ELF-1 (cell line): ENCODE measurements at regions not wholly inside any gene's neighbourhood (a gene's known extent, or its start where the extent isn't known, plus 50 kb on each side); places are given as distances from the start of the nearest gene placed in this dataset.
A peak's percentile ranks its signal among the peaks of the same experiment; 100 is the strongest.

Experiments used
- DNase-seq: peaks from one replicate; pipeline ENCODE4 v3.0.0-alpha.2; 2016; ENCODE audit warnings: low read depth, low spot score

DNA sequence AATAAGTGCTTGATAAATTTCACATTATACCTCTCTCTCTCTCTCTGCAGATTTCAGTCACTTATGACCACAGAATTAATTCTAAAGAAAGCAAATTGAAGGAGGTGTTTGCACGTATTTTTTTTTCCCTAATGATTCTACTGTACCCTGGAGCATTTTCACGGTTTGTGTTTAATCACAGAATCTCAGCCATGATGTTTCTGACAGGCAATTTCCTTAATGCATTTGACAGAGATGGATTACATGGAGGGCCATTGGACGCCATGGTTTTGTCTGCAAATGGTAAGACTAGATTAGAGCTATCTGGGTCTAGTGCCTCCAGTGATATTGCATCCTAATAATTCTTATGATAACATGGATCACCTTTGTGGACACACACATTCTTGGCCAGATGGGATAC is 147.5 kb upstream of the RBFOX1 start:
- DNase-seq, result no peak

- DNase-seq, result no peak
These were observed 148.9 kb upstream of the RBFOX1 start for GRCh38 chr16:7183768-7184167.

GRCh38 chr16:7182510-7183109 is 150.0 kb upstream of the RBFOX1 start:
- DNase-seq, result peak; percentile 39

- no peak for DNase-seq
These were observed 154.8 kb upstream of the RBFOX1 start for GRCh38 chr16:7177875-7178274.

DNA sequence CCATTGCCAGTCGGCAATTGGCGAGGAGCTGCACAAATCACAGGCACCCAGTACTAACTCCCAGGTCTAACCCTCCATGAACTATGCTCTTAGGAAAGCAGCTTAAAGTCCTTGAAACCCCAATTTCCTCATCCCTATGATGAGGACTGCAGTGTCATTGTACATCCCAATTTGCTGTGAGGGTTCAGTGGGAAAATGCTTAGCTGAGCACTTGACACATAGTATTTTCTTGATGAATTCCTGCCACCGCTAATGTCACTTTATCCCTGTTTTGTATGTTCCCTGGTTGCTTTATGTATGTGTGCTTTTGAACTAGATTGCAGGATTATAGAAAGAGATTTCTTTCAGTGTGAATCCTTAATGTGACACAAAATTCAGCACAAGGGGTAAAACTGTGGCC is 161.5 kb upstream of the RBFOX1 start:
- no peak for DNase-seq

DNA sequence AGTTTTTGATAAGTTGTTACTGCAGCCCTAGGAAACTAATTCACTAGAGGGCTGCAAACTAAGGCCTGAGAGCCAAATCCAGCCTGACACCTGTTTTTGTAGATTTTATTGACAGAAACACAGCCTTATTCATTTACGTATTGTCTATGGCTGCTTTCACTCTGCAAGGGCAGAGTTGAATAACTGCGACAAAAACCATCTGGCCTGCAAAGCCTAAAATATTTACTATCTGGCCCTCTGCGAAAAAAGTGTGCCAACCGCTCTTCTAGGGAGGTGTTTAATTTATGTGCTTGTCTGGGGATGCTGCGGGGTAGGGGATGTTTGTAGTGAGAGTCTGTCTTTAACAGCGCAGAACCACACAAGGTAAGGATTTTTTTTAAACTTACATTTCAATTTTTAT is 165.0 kb upstream of the RBFOX1 start:
- DNase-seq, result no peak

DNA sequence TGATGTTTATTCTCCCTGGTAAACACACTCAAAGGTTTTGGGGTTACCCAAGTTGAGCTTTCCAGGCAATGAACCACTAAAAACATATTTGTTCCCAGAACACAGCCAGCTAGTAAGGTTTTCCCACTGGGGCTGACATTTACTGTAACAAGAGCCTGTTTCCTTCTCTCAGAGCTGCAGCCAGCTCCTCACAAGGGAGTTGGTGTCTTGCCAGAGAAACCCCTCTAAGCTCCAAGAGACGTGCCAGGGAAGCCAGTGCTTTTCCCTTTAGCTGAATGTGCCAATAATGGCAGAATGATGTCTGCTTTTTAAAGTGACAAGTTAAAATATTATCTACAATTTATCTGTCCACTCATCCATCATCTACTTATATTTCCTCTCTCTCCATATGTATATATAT is 170.8 kb upstream of the RBFOX1 start:
- DNase-seq, result no peak

- no peak for DNase-seq
These were observed 172.6 kb upstream of the RBFOX1 start for GRCh38 chr16:7160093-7160492.

DNA sequence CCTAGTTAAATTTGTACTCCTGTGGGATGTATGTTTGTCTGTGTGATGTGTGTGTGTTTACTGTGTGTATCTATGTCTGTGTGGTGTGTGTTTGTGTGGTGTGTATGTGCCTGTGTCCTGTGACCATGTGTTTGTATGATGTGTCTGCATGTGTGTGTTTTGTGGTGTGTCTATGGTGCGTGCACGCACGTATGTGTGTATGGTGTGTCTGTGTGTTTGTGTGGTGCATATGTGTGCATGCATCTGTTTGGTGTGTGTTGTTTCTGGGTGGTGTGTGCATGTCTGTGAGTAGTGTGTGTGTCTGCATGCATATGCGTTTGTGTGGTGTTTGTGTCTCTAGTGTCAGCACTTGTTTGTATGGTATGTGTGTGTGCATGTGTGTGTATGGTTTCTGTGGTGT is 174.2 kb upstream of the RBFOX1 start:
- DNase-seq, result no peak

- DNase-seq, result no peak
These were observed 182.4 kb upstream of the RBFOX1 start for GRCh38 chr16:7150230-7150629.

DNA sequence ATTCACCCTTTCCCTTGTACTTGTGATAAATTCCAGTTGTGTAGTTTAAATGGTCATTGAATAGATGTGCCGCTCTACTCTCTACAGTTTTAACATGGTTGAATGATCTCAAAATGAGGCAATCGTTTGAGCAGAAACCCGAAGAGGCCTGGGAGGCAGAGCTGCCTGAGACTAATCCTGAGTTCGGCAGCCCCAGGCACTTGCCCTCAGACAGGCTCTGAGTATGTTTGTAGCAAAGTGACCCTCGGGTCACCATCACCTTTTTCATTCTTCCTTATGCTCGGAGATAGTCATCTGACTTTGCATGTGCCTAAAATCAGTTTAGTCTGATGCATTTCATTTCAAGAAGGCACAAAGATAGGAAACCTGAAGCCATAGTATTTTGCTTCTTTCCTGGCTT is 184.0 kb upstream of the RBFOX1 start:
- peak; percentile 39 for DNase-seq

DNA sequence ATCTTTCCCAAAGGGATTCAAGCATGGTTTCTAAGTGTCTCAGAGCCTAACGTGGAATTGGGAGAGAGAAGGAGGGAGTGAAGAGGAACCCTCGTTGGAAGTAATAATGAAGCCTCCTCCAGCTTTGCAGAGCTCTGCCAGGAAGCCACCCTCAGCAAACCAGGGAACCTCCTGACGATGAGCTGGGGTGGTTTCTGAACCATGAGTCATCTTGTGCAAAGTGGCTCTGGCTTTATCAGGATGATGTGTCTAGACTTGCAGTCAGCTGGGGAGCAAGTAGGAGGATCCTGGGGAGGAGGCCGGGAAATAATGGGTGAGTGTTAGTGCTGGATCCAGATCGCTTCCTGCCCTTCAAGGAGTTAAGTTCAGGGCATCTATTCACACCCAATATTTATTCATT is 191.7 kb upstream of the RBFOX1 start:
- DNase-seq, result peak; percentile 19

DNA sequence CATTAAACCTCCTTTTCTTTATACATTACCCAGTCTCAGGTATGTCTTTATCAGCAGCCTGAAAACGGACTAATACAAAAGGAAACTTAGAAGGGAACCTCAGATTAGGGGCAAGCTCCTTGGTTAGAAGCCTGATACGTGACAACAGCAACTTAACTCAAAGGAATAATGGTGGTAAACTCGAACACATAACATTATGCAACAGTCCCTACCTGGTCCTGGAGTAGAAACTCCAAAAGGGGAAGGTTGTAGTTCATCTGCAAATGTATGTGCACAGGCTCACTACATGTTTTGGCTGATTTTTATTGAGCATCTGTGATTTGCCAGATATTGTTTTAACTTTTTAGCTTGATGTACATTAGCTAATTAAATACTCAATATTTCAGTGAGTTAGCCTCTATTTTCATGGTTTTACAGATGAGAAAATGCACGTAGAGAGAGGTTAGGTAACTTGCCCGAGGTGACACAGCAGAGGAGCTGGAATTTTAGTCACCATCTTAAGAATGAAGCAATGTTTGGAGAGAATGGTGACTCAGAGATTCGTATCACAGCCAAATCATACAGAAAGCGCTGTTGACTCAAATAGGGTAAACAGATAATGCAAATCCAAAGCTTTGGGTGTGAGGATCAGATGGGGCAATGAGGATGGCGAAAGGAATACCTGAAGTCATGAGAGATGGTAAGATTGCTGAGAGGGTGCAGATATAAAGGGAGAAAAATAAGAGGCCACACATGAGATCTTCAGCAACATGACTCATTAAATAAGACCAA is 194.9 kb upstream of the RBFOX1 start:
- DNase-seq, result no peak

DNA sequence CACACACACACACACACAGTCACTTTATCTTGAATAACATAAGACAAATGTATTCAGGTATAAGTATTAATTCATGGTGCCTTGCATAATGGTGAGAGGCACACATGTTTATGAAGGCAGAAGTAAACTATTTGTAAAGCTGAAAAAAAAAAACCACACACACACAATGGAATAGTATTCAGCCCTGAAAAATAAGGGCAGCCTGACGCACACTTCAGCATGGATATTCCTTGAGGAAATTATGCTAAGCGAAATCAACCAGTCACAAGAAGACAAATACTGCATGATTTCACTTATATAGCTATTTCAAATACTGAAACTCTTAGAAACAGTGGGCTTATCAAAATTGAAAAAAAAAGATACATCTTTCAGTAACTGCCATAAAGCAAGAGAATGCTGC is 200.2 kb upstream of the RBFOX1 start:
- no peak for DNase-seq

DNA sequence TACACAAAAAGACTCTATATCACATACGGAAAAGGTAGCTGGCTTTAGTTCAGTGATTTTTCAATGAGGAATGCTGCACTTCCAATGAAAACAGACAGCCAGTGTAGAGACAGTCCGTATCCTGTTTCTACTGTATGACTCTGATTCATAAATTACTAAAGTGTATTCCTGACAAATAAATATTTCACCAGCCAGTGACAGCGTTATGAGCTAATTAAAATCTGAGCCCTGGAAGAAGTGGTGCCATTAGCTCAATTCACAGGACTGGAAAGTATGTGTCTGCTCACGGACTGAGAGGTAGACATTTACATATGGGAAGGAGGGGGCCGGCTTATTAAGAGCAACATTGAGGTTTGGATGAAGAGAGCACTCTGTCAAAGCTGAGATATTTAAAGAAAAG is 207.9 kb upstream of the RBFOX1 start:
- no peak for DNase-seq

- no peak for DNase-seq
These were observed 208.4 kb upstream of the RBFOX1 start for GRCh38 chr16:7124242-7124641.

- DNase-seq, result no peak
These were observed 215.9 kb upstream of the RBFOX1 start for GRCh38 chr16:7116734-7117133.

DNA sequence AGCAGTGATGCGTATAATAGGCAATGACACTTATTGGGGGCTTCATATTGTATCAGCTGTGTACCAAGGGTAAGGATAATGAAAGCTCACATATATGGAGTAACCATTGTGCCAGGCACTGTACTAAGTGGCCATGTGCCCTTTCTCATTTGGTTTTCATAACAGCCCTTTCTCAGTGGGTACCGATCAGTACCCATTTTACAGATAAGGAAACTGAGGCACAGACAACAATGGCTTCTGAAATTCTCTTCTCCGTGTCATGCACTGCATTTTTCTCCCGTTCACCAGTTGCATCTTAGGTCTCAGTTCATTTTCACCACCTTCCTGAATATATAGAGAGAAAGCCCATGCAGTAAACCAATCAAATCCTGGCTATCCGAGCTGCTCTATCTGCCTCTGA is 216.7 kb upstream of the RBFOX1 start:
- DNase-seq, result no peak

- no peak for DNase-seq
These were observed 218.7 kb upstream of the RBFOX1 start for GRCh38 chr16:7113949-7114348.

- DNase-seq, result no peak
These were observed 219.2 kb upstream of the RBFOX1 start for GRCh38 chr16:7113395-7113794.

DNA sequence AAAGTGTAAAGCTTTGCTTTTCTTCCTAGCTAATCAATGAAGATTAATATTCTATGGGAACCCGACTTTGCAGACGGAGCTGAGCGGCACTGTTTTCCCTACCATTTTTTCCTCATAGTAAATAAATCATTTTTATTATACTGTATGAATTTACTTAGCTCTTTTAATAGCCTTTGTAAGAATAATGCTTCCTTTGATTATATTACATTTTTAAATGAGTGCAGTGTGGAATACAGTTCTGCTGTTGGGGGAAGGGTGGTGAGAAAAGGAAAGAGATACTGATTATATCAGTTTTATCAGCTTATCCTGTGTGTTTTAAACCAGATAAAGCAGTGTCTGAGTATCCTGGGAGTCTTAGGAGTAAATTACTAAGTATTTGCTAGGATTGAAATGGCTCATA is 221.4 kb upstream of the RBFOX1 start:
- DNase-seq, result no peak

GRCh38 chr16:7107436-7107835 is 225.2 kb upstream of the RBFOX1 start:
- DNase-seq, result no peak

DNA sequence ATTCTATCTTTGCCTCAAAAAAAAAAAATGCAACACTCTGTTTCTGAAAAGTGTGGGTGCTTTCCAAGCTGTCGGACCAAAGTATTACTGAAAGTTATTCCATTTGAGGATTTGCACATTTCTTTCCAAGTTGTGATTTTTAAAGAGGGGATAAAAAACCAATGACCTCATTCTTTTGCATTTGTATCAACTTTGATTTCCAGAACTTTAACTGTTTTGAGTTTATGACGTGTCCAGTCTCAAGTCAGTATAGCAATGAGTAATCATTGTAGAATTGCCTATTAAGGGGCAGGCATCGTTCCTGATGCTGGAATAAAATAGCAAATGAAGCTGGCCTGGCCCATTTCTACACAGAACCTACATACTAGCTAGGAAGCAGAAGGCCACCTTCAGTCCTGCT is 229.6 kb upstream of the RBFOX1 start:
- no peak for DNase-seq

GRCh38 chr16:7101054-7101453 is 231.6 kb upstream of the RBFOX1 start:
- DNase-seq, result no peak
